Endothelial cell of umbilical vein (primary cell): ENCODE measurements at regions not wholly inside any gene's neighbourhood (a gene's known extent, or its start where the extent isn't known, plus 50 kb on each side); places are given as distances from the start of the nearest gene placed in this dataset.

Experiments used
- CTCF ChIP-seq, 2 donors: IDR thresholded peaks; 1 replicate in 1 of 2; 2 replicates in 1 of 2; pipeline ENCODE4 v1.5.1; 2011; ENCODE audit warnings: low read length in 2 of 2, mild to moderate bottlenecking in 2 of 2, moderate library complexity in 2 of 2, control low read depth in 1 of 2, inconsistent platforms in 1 of 2, low read depth in 1 of 2; ENCODE audit not compliant: insufficient read depth in 1 of 2; ENCODE audit errors: extremely low read depth in 1 of 2
- EZH2 ChIP-seq: IDR thresholded peaks from 2 replicates; pipeline ENCODE4 v1.6.1; 2012; ENCODE audit warnings: borderline replicate concordance, low read depth, mild to moderate bottlenecking, moderate library complexity, low read length, inconsistent platforms; ENCODE audit not compliant: severe bottlenecking
- JUN ChIP-seq: IDR thresholded peaks from 2 replicates; pipeline ENCODE4 v1.6.1; 2011; ENCODE audit warnings: borderline replicate concordance, low read depth; ENCODE audit not compliant: insufficient read length, insufficient read depth
- MAX ChIP-seq: IDR thresholded peaks from 2 replicates; pipeline ENCODE4 v1.6.1; 2011; ENCODE audit not compliant: insufficient read depth, insufficient read length
- POLR2A ChIP-seq: IDR thresholded peaks from 2 replicates; pipeline ENCODE4 v1.6.1; 2012; ENCODE audit warnings: low read depth, mild to moderate bottlenecking, control low read depth, low read length

- TF ChIP-seq POLR2A (no peak), CTCF (IDR thresholded peaks at IDR 0.05; ENCODE audit: extremely low read depth in 1 of 2, insufficient read depth in 1 of 2, low read depth in 1 of 2, low read length in 2 of 2) (no peak), EZH2 (no peak), JUN (no peak), MAX (no peak)
Measured at GRCh38 chr22:49720279-49720959, 107.3 kb downstream of the BRD1 start.
